Endothelial cell of umbilical vein (primary cell): ENCODE measurements at regions not wholly inside any gene's neighbourhood (a gene's known extent, or its start where the extent isn't known, plus 50 kb on each side); places are given as distances from the start of the nearest gene placed in this dataset.

Source experiments
- BruUV-seq: library from RNA; stranded (reverse); fragments of 400-500 nt; replicated peaks from 2 replicates; lab custom pipeline; 2021; lab: Mats Ljungman, UMichigan
- CTCF ChIA-PET: fragments of 300-600, 350-600 bp; sonication (Branson Sonifier 250); formaldehyde crosslinking; loops from one replicate; lab custom pipeline; 2021; ENCODE audit warnings: antibody characterized with exemption, inconsistent platforms; lab: Charles Lee
- POLR2A ChIA-PET: fragments of 300-600, 350-600 bp; sonication (Branson Sonifier 250); formaldehyde crosslinking; loops from one replicate; lab custom pipeline; 2021; ENCODE audit warnings: antibody characterized with exemption, inconsistent platforms; lab: Charles Lee
- DNase-seq: peaks from one replicate; pipeline ENCODE4 v3.0.0-alpha.2; 2011; ENCODE audit warnings: low read depth, low spot score
- FAIRE-seq: peaks from 2 replicates; lab custom pipeline; 2011; peaks lifted over from hg19 to GRCh38; lab: Jason Lieb, UNC
- H2AFZ ChIP-seq: 2 replicates; pipeline ENCODE4 v1.6.0; 2012; ENCODE audit warnings: low read depth, low read length, control low read depth, inconsistent platforms
- H3K27ac ChIP-seq: 2 replicates; pipeline ENCODE4 v1.5.1; 2011; ENCODE audit warnings: low read depth, mild to moderate bottlenecking, control low read depth, low read length, moderate library complexity; ENCODE audit not compliant: insufficient read depth
- H3K27me3 ChIP-seq, 2 experiments: 2 replicates each; pipeline versions ENCODE4 v1.6.0 to v1.6.1; 2011; ENCODE audit warnings: low read length in 2 of 2, mixed read lengths in 1 of 2; ENCODE audit not compliant: control insufficient read depth in 2 of 2, insufficient read depth in 2 of 2
- H3K36me3 ChIP-seq, 2 experiments: 2 replicates in 1 of 2; 3 replicates in 1 of 2; pipeline ENCODE4 v1.5.1; 2011; ENCODE audit warnings: low read length in 2 of 2, mild to moderate bottlenecking in 1 of 2, moderate library complexity in 1 of 2; ENCODE audit not compliant: control insufficient read depth in 2 of 2, insufficient read depth in 2 of 2; ENCODE audit errors: extremely low read depth in 1 of 2
- H3K4me1 ChIP-seq: 3 replicates; pipeline ENCODE4 v1.5.1; 2011; ENCODE audit warnings: mild to moderate bottlenecking, low read length; ENCODE audit not compliant: control insufficient read depth, insufficient read depth; ENCODE audit errors: extremely low read depth
- H3K4me2 ChIP-seq: 2 replicates; pipeline ENCODE4 v1.6.1; 2011; ENCODE audit warnings: low read length, control low read depth, mixed read lengths; ENCODE audit not compliant: insufficient read depth
- H3K4me3 ChIP-seq, 3 experiments: fragments of 200-600 bp in 1 of 3; sonication (generic), shearing (Covaris generic) in 1 of 3; replicated peaks in 1 of 3; 2 replicates each; pipeline ENCODE4 v1.5.1; 2011 to 2016; ENCODE audit warnings: control low read depth in 3 of 3, low read length in 3 of 3, mild to moderate bottlenecking in 2 of 3, inconsistent platforms in 1 of 3, low read depth in 1 of 3, moderate library complexity in 1 of 3; ENCODE audit not compliant: insufficient read depth in 1 of 3
- H3K79me2 ChIP-seq: 2 replicates; pipeline ENCODE4 v1.6.0; 2012; ENCODE audit warnings: low read length, inconsistent platforms; ENCODE audit not compliant: control insufficient read depth, insufficient read depth
- H3K9ac ChIP-seq: replicated peaks from 2 replicates; pipeline ENCODE3; 2011; ENCODE audit warnings: low read length, control low read depth; ENCODE audit not compliant: insufficient read depth; ENCODE audit errors: extremely low read depth
- H3K9me1 ChIP-seq: replicated peaks from 3 replicates; pipeline ENCODE4 v1.6.0; 2011; ENCODE audit warnings: mild to moderate bottlenecking, low read length; ENCODE audit not compliant: control insufficient read depth, insufficient read depth; ENCODE audit errors: extremely low read depth
- H3K9me3 ChIP-seq: replicated peaks from 2 replicates; pipeline ENCODE4 v1.5.1; 2012; ENCODE audit warnings: low read length, inconsistent platforms; ENCODE audit not compliant: control insufficient read depth, insufficient read depth
- H4K20me1 ChIP-seq: replicated peaks from 2 replicates; pipeline ENCODE3; 2011; ENCODE audit warnings: mild to moderate bottlenecking, low read length; ENCODE audit not compliant: control insufficient read depth, insufficient read depth; ENCODE audit errors: extremely low read depth
- CTCF ChIP-seq, 2 donors: IDR thresholded peaks; 1 replicate in 1 of 2; 2 replicates in 1 of 2; pipeline ENCODE4 v1.5.1; 2011; ENCODE audit warnings: low read length in 2 of 2, mild to moderate bottlenecking in 2 of 2, moderate library complexity in 2 of 2, control low read depth in 1 of 2, inconsistent platforms in 1 of 2, low read depth in 1 of 2; ENCODE audit not compliant: insufficient read depth in 1 of 2; ENCODE audit errors: extremely low read depth in 1 of 2
- EZH2 ChIP-seq: IDR thresholded peaks from 2 replicates; pipeline ENCODE4 v1.6.1; 2012; ENCODE audit warnings: borderline replicate concordance, low read depth, mild to moderate bottlenecking, moderate library complexity, low read length, inconsistent platforms; ENCODE audit not compliant: severe bottlenecking
- FOS ChIP-seq: IDR thresholded peaks from 2 replicates; pipeline ENCODE4 v1.6.1; 2011; ENCODE audit warnings: mild to moderate bottlenecking, low read length, moderate library complexity, borderline replicate concordance; ENCODE audit not compliant: insufficient read depth
- GATA2 ChIP-seq: IDR thresholded peaks from 2 replicates; pipeline ENCODE4 v1.7.0; 2011; ENCODE audit warnings: low read depth, mild to moderate bottlenecking, moderate library complexity, mixed read lengths, low read length; ENCODE audit not compliant: insufficient read length, insufficient read depth
- JUN ChIP-seq: IDR thresholded peaks from 2 replicates; pipeline ENCODE4 v1.6.1; 2011; ENCODE audit warnings: borderline replicate concordance, low read depth; ENCODE audit not compliant: insufficient read length, insufficient read depth
- MAX ChIP-seq: IDR thresholded peaks from 2 replicates; pipeline ENCODE4 v1.6.1; 2011; ENCODE audit not compliant: insufficient read depth, insufficient read length
- MYC ChIP-seq: IDR thresholded peaks from one replicate; pipeline ENCODE4 v1.6.1; 2011; ENCODE audit warnings: mild to moderate bottlenecking, low read depth, low read length
- POLR2A ChIP-seq: IDR thresholded peaks from 2 replicates; pipeline ENCODE4 v1.6.1; 2012; ENCODE audit warnings: low read depth, mild to moderate bottlenecking, control low read depth, low read length
- POLR2AphosphoS5 ChIP-seq: IDR thresholded peaks from 2 replicates; pipeline ENCODE4 v1.6.1; 2012; ENCODE audit warnings: low read depth, mild to moderate bottlenecking, control low read depth, low read length, moderate library complexity; ENCODE audit not compliant: insufficient read depth
- dilution Hi-C: fragments of 300-500 bp; cut with MboI; formaldehyde crosslinking; loops from one replicate; pipeline ENCODE4 v1.15.0; 2019; ENCODE audit warnings: low sequenced_read_pairs; ENCODE audit not compliant: extremely low pct_ligation_motif_present
- intact Hi-C: fragments of 100-400 bp; cut with micrococcal nuclease; formaldehyde crosslinking; loops from one replicate; pipeline ENCODE4 v1.10.0; 2022

GRCh38 chr11:39149214-39149613 is 2310.2 kb downstream of the LRRC4C start:
- no peaks in the 10 kb centered on the region for H3K36me3 ChIP-seq
- ChIA-PET CTCF (no interaction called here), POLR2A (no interaction called here)
- H2AFZ ChIP-seq: no peak overlapping the region
- DNase-seq: no peak
- H4K20me1 ChIP-seq: no peaks in the 10 kb centered on the region
- H3K27ac ChIP-seq: no peak overlapping the region
- TF ChIP-seq CTCF (IDR thresholded peaks at IDR 0.05; ENCODE audit: extremely low read depth in 1 of 2, insufficient read depth in 1 of 2, low read depth in 1 of 2, low read length in 2 of 2): no peak
- TF ChIP-seq POLR2A: no peak
- H3K4me2 ChIP-seq: no peak overlapping the region
- dilution Hi-C loops: no loop called here
- H3K9me1 ChIP-seq: no peaks in the 10 kb centered on the region
- H3K4me3 ChIP-seq: no peak overlapping the region
- H3K27me3 ChIP-seq: no peaks in the 10 kb centered on the region
- H3K9ac ChIP-seq: no peak overlapping the region
- BruUV-seq: no TSS peak
- FAIRE-seq: no peak
- H3K4me1 ChIP-seq: no peaks in the 10 kb centered on the region
- intact Hi-C loops: no loop called here
- no peaks in the 10 kb centered on the region for H3K9me3 ChIP-seq
- H3K79me2 ChIP-seq: no peaks in the 10 kb centered on the region

- Histone ChIP-seq H4K20me1 (no peaks in the 10 kb centered on the region), H3K4me1 (no peaks in the 10 kb centered on the region), H3K27ac (no peak overlapping the region), H3K36me3 (no peaks in the 10 kb centered on the region), H3K79me2 (no peaks in the 10 kb centered on the region), H3K9me1 (no peaks in the 10 kb centered on the region), H3K27me3 (no peaks in the 10 kb centered on the region), H3K9ac (no peak overlapping the region), H2AFZ (no peak overlapping the region), H3K9me3 (peaks cover 1% of the 10 kb centered on the region), H3K4me3 (no peak overlapping the region), H3K4me2 (no peak overlapping the region)
- FAIRE-seq (no peak), DNase-seq (no peak)
- intact Hi-C loops: no loop called here
- POLR2A ChIA-PET: no interaction called here
- CTCF ChIA-PET: no interaction called here
- no peak for TF ChIP-seq POLR2AphosphoS5
- no peak for TF ChIP-seq EZH2
- no peak for TF ChIP-seq GATA2
- TF ChIP-seq POLR2A: no peak
- TF ChIP-seq JUN: no peak
- no peak for TF ChIP-seq MYC
- no peak for TF ChIP-seq MAX
- no peak for TF ChIP-seq FOS
- TF ChIP-seq CTCF (IDR thresholded peaks at IDR 0.05; ENCODE audit: extremely low read depth in 1 of 2, insufficient read depth in 1 of 2, low read depth in 1 of 2, low read length in 2 of 2): no peak
- no TSS peak for BruUV-seq
- dilution Hi-C loops: no loop called here
Measured at GRCh38 chr11:39145346-39145745, 2314.1 kb downstream of the LRRC4C start.
